GM23248 (cell line): ENCODE measurements at regions not wholly inside any gene's neighbourhood (a gene's known extent, or its start where the extent isn't known, plus 50 kb on each side); places are given as distances from the start of the nearest gene placed in this dataset.

ENCODE experiments used
- EZH2 ChIP-seq: fragments of 200-600 bp; sonication (generic); IDR thresholded peaks from 2 replicates; pipeline ENCODE4 v1.6.1; 2018; ENCODE audit warnings: antibody characterized with exemption, mild to moderate bottlenecking; ENCODE audit not compliant: insufficient read depth, poor library complexity, severe bottlenecking
- EZH2phosphoT487 ChIP-seq: fragments of 200-600 bp; sonication (generic); IDR thresholded peaks from 2 replicates; pipeline ENCODE4 v1.6.1; 2018; ENCODE audit warnings: antibody characterized with exemption, moderate library complexity, mild to moderate bottlenecking, low read depth; ENCODE audit not compliant: insufficient read depth

DNA sequence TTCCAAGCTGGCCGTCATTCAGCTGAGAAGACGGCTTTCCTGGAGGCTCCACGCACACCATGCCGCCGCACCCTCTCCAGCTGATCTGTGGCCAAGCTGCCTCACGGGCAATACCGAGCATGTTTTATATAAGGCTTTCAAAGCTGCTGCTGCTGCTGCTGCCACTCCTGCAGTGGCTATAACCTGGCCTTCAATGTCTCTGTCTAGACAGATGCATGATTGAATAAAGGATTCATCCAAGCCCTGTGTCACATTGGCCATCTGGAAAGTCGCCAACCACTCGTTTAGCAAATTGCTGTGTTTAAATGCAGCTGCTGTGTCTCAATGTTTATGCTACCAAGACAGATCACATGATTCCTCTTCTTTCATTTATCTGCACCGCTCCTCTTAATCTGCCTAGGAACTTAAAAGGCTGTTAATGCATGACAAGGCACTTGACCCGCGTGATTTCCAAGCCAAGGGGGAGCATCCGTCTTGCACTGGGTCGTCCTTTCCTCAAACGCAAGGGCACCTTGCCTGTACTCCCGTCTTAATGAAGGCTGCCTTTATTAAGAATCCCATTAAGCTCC lies 114.3 kb downstream of the TEX26 start:
- TF ChIP-seq EZH2phosphoT487 (no peak), EZH2 (no peak)
